CD8-positive, alpha-beta memory T cell (primary cell): ENCODE measurements at regions not wholly inside any gene's neighbourhood (a gene's known extent, or its start where the extent isn't known, plus 50 kb on each side); places are given as distances from the start of the nearest gene placed in this dataset.

Experiments used
- CTCF ChIA-PET: fragments of 350-600 bp; sonication (Branson Sonifier 250); formaldehyde crosslinking; loops from one replicate; lab custom pipeline; 2021; ENCODE audit warnings: antibody characterized with exemption; lab: Charles Lee
- POLR2A ChIA-PET: fragments of 350-600 bp; sonication (Branson Sonifier 250); formaldehyde crosslinking; loops from one replicate; lab custom pipeline; 2021; ENCODE audit warnings: antibody characterized with exemption; lab: Charles Lee
- DNase-seq, 5 donors: peaks; one replicate each; pipeline versions ENCODE4 v3.0.0 to v3.0.0-alpha.2; 2020 to 2022; ENCODE audit warnings: mixed read lengths in 1 of 5
- H3K27ac ChIP-seq: one replicate; pipeline ENCODE4 v1.7.0; 2013; ENCODE audit warnings: low read depth, mild to moderate bottlenecking, low read length, moderate library complexity
- H3K27me3 ChIP-seq: 2 replicates; pipeline ENCODE4 v1.7.0; 2013; ENCODE audit warnings: low read length, mild to moderate bottlenecking; ENCODE audit not compliant: insufficient read depth, poor library complexity, severe bottlenecking
- H3K36me3 ChIP-seq: 2 replicates; pipeline ENCODE4 v1.7.0; 2013; ENCODE audit warnings: mild to moderate bottlenecking, low read length, moderate library complexity; ENCODE audit not compliant: insufficient read depth
- H3K4me1 ChIP-seq: 2 replicates; pipeline ENCODE4 v1.7.0; 2013; ENCODE audit warnings: mild to moderate bottlenecking, low read length, moderate library complexity; ENCODE audit not compliant: insufficient read depth
- H3K4me3 ChIP-seq: 2 replicates; pipeline ENCODE4 v1.7.0; 2013; ENCODE audit warnings: mild to moderate bottlenecking, low read length
- H3K9me3 ChIP-seq: 2 replicates; pipeline ENCODE4 v1.7.0; 2013; ENCODE audit warnings: mild to moderate bottlenecking, low read length
- H3K27ac Mint-ChIP-seq, 8 donors: one replicate each; pipeline ENCODE4 v1.8.0; 2020 to 2021; ENCODE audit warnings: mixed read lengths in 8 of 8, mild to moderate bottlenecking in 6 of 8, inconsistent platforms in 3 of 8, moderate library complexity in 3 of 8
- H3K27me3 Mint-ChIP-seq, 2 donors: one replicate each; pipeline ENCODE4 v1.8.0; 2020 to 2021; ENCODE audit warnings: mixed read lengths in 2 of 2, mild to moderate bottlenecking in 1 of 2, moderate library complexity in 1 of 2
- H3K36me3 Mint-ChIP-seq, 3 donors: one replicate each; pipeline ENCODE4 v1.8.0; 2020 to 2021; ENCODE audit warnings: mixed read lengths in 3 of 3, inconsistent platforms in 1 of 3, mild to moderate bottlenecking in 1 of 3
- H3K4me1 Mint-ChIP-seq, 3 donors: one replicate each; pipeline ENCODE4 v1.8.0; 2020 to 2021; ENCODE audit warnings: mixed read lengths in 3 of 3, inconsistent platforms in 1 of 3, mild to moderate bottlenecking in 1 of 3
- H3K4me3 Mint-ChIP-seq, 7 donors: one replicate each; pipeline ENCODE4 v1.8.0; 2020 to 2021; ENCODE audit warnings: mixed read lengths in 7 of 7, mild to moderate bottlenecking in 6 of 7, moderate library complexity in 4 of 7, inconsistent platforms in 2 of 7
- H3K9me3 Mint-ChIP-seq, 5 donors: one replicate each; pipeline ENCODE4 v1.8.0; 2020 to 2022; ENCODE audit warnings: mixed read lengths in 5 of 5, mild to moderate bottlenecking in 3 of 5, moderate library complexity in 2 of 5, inconsistent platforms in 1 of 5

GRCh38 chr10:81082621-81083376 lies 545.1 kb downstream of the SH2D4B start:
- DNase-seq: no peak
- H3K27me3 ChIP-seq: no peaks in the 10 kb centered on the region
- H3K27ac ChIP-seq: no peak overlapping the region
- Mint-ChIP-seq H3K27me3 (no peaks in the 10 kb centered on the region), H3K27ac (peak overlapping the region in 1 of 8 donors; percentile 22), H3K4me3 (no peak overlapping the region), H3K4me1 (no peaks in the 10 kb centered on the region), H3K36me3 (no peaks in the 10 kb centered on the region), H3K9me3 (peaks cover 0 to 13% (median 3%) of the 10 kb centered on the region in 5 donors)
- H3K36me3 ChIP-seq: no peaks in the 10 kb centered on the region
- H3K4me1 ChIP-seq: no peaks in the 10 kb centered on the region
- no peak overlapping the region for H3K4me3 ChIP-seq
- no peaks in the 10 kb centered on the region for H3K9me3 ChIP-seq
- POLR2A ChIA-PET: no interaction called here
- CTCF ChIA-PET: no interaction called here

- Mint-ChIP-seq H3K9me3 (peaks cover 0 to 14% (median 3%) of the 10 kb centered on the region in 5 donors), H3K4me3 (no peak overlapping the region), H3K27ac (no peak overlapping the region), H3K27me3 (peaks cover 0 to 2% of the 10 kb centered on the region in 2 donors), H3K4me1 (no peaks in the 10 kb centered on the region), H3K36me3 (peaks cover 0 to 2% (median 0%) of the 10 kb centered on the region in 3 donors)
- Histone ChIP-seq H3K36me3 (no peaks in the 10 kb centered on the region), H3K27me3 (no peaks in the 10 kb centered on the region), H3K27ac (no peak overlapping the region), H3K4me1 (no peaks in the 10 kb centered on the region), H3K9me3 (no peaks in the 10 kb centered on the region), H3K4me3 (no peak overlapping the region)
- ChIA-PET POLR2A (no interaction called here), CTCF (no interaction called here)
- DNase-seq: no peak
These were observed 555.4 kb downstream of the SH2D4B start for GRCh38 chr10:81093056-81093455.

GRCh38 chr10:81095238-81095637 lies 557.5 kb downstream of the SH2D4B start:
- Mint-ChIP-seq H3K4me1 (no peaks in the 10 kb centered on the region), H3K27ac (no peak overlapping the region), H3K27me3 (peaks cover 0 to 2% of the 10 kb centered on the region in 2 donors), H3K36me3 (peaks cover 0 to 2% (median 0%) of the 10 kb centered on the region in 3 donors), H3K4me3 (no peak overlapping the region), H3K9me3 (peaks cover 0 to 16% (median 5%) of the 10 kb centered on the region in 5 donors)
- Histone ChIP-seq H3K27ac (no peak overlapping the region), H3K9me3 (no peaks in the 10 kb centered on the region), H3K4me1 (no peaks in the 10 kb centered on the region), H3K4me3 (no peak overlapping the region), H3K36me3 (no peaks in the 10 kb centered on the region), H3K27me3 (no peaks in the 10 kb centered on the region)
- no peak for DNase-seq
- CTCF ChIA-PET: no interaction called here
- POLR2A ChIA-PET: no interaction called here

- no peaks in the 10 kb centered on the region for H3K9me3 ChIP-seq
- H3K36me3 ChIP-seq: no peaks in the 10 kb centered on the region
- CTCF ChIA-PET: no interaction called here
- no peaks in the 10 kb centered on the region for H3K4me1 ChIP-seq
- Mint-ChIP-seq H3K36me3 (peaks cover 0 to 2% (median 0%) of the 10 kb centered on the region in 3 donors), H3K4me3 (no peak overlapping the region), H3K9me3 (peaks cover 0 to 12% (median 5%) of the 10 kb centered on the region in 5 donors), H3K27ac (no peak overlapping the region), H3K27me3 (peaks cover 0 to 2% of the 10 kb centered on the region in 2 donors), H3K4me1 (no peaks in the 10 kb centered on the region)
- no peak overlapping the region for H3K4me3 ChIP-seq
- POLR2A ChIA-PET: no interaction called here
- no peak for DNase-seq
- no peaks in the 10 kb centered on the region for H3K27me3 ChIP-seq
- no peak overlapping the region for H3K27ac ChIP-seq
These were observed 558.9 kb downstream of the SH2D4B start for GRCh38 chr10:81096558-81096957.

DNA sequence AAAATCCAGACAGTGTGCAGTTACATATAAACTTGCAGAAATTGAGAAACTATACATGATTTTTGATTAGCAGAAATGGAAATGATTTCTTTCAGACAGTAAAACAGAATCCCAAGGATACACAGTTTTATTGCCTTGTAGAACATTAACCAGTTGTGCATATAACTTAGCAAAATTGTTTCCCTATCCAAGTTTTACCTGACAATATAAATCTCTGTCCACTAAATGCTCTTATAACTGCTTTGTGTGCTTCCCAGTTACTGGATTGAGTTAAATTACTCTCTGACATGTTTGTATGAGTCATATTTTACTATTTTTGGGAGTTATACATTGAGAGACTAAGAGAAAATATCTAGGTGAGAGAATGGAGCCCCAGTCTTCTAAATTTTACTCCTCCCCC lies 563.4 kb downstream of the SH2D4B start:
- H3K4me3 Mint-ChIP-seq: no peak overlapping the region
- no peak overlapping the region for H3K27ac Mint-ChIP-seq
- CTCF ChIA-PET: no interaction called here
- H3K4me3 ChIP-seq: no peak overlapping the region
- H3K36me3 ChIP-seq: no peaks in the 10 kb centered on the region
- H3K27me3 Mint-ChIP-seq: peaks cover 0 to 2% of the 10 kb centered on the region in 2 donors
- no peak overlapping the region for H3K27ac ChIP-seq
- peaks cover 0 to 2% (median 0%) of the 10 kb centered on the region in 3 donors for H3K36me3 Mint-ChIP-seq
- POLR2A ChIA-PET: no interaction called here
- no peaks in the 10 kb centered on the region for H3K27me3 ChIP-seq
- H3K9me3 ChIP-seq: no peaks in the 10 kb centered on the region
- H3K4me1 ChIP-seq: no peaks in the 10 kb centered on the region
- peaks cover 0 to 21% (median 7%) of the 10 kb centered on the region in 5 donors for H3K9me3 Mint-ChIP-seq
- H3K4me1 Mint-ChIP-seq: no peaks in the 10 kb centered on the region
- no peak for DNase-seq

- H3K27me3 Mint-ChIP-seq: no peaks in the 10 kb centered on the region
- no peaks in the 10 kb centered on the region for H3K27me3 ChIP-seq
- POLR2A ChIA-PET: no interaction called here
These were observed 566.8 kb downstream of the SH2D4B start for GRCh38 chr10:81104494-81104893.

GRCh38 chr10:81108516-81109199 lies 571.0 kb downstream of the SH2D4B start:
- Histone ChIP-seq H3K27ac (no peak overlapping the region), H3K4me1 (no peaks in the 10 kb centered on the region), H3K9me3 (no peaks in the 10 kb centered on the region), H3K4me3 (no peak overlapping the region), H3K27me3 (no peaks in the 10 kb centered on the region), H3K36me3 (no peaks in the 10 kb centered on the region)
- no peaks in the 10 kb centered on the region for H3K4me1 Mint-ChIP-seq
- ChIA-PET POLR2A (no interaction called here), CTCF (no interaction called here)
- no peaks in the 10 kb centered on the region for H3K27me3 Mint-ChIP-seq
- H3K27ac Mint-ChIP-seq: no peak overlapping the region
- H3K9me3 Mint-ChIP-seq: peaks cover 0 to 13% (median 2%) of the 10 kb centered on the region in 5 donors
- no peak overlapping the region for H3K4me3 Mint-ChIP-seq
- DNase-seq: no peak
- H3K36me3 Mint-ChIP-seq: no peaks in the 10 kb centered on the region

More at GRCh38 chr10:81104494-81104893, 566.8 kb downstream of the SH2D4B start:
- H3K4me1 ChIP-seq: no peaks in the 10 kb centered on the region
- no peaks in the 10 kb centered on the region for H3K9me3 ChIP-seq
- H3K27ac Mint-ChIP-seq: no peak overlapping the region
- CTCF ChIA-PET: no interaction called here
- no peak overlapping the region for H3K4me3 ChIP-seq
- H3K9me3 Mint-ChIP-seq: peaks cover 0 to 10% (median 2%) of the 10 kb centered on the region in 5 donors
- H3K4me1 Mint-ChIP-seq: no peaks in the 10 kb centered on the region
- no peak overlapping the region for H3K27ac ChIP-seq
- H3K36me3 Mint-ChIP-seq: no peaks in the 10 kb centered on the region
- no peak for DNase-seq
- H3K4me3 Mint-ChIP-seq: no peak overlapping the region
- H3K36me3 ChIP-seq: no peaks in the 10 kb centered on the region

DNA sequence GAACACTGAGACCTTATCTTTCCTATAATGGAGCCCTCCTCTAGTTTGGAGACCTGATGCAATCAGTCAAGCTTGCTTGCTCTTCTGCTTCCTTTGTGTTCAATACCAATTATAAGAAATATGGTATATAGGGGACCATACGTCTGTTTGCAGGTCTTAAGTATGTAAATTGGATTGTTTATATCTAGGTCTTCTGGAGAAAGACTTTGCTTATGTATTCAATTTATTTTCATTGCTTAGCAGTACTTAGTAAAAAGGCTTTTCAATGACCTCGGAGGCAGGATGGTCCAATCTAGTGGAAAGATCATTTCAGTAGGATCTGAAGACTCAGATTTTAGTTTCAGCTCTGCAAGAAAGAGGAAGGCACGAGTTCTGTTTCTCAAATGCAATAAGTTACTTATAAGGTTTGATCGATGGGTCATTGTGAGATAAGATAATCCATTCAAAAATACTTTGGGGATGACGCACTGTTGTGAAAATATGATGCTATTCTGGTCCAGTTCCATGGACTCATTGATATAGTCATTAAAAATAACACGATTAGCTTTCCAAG lies 571.6 kb downstream of the SH2D4B start:
- H3K4me1 ChIP-seq: no peaks in the 10 kb centered on the region
- POLR2A ChIA-PET: no interaction called here
- DNase-seq: no peak
- no peak overlapping the region for H3K4me3 Mint-ChIP-seq
- no peaks in the 10 kb centered on the region for H3K4me1 Mint-ChIP-seq
- no peak overlapping the region for H3K27ac Mint-ChIP-seq
- H3K27me3 ChIP-seq: no peaks in the 10 kb centered on the region
- peaks cover 0 to 8% (median 2%) of the 10 kb centered on the region in 5 donors for H3K9me3 Mint-ChIP-seq
- H3K36me3 Mint-ChIP-seq: no peaks in the 10 kb centered on the region
- no peak overlapping the region for H3K27ac ChIP-seq
- H3K36me3 ChIP-seq: no peaks in the 10 kb centered on the region
- CTCF ChIA-PET: no interaction called here
- no peak overlapping the region for H3K4me3 ChIP-seq
- H3K9me3 ChIP-seq: no peaks in the 10 kb centered on the region
- H3K27me3 Mint-ChIP-seq: no peaks in the 10 kb centered on the region
